Subcutaneous abdominal adipose tissue (tissue), 5 donors: ENCODE measurements at regions not wholly inside any gene's neighbourhood (a gene's known extent, or its start where the extent isn't known, plus 50 kb on each side); places are given as distances from the start of the nearest gene placed in this dataset.

Experiments
- H3K27ac ChIP-seq: one replicate; pipeline ENCODE4 v1.7.0; 2013; ENCODE audit warnings: low read depth, mild to moderate bottlenecking, inconsistent platforms, low read length, moderate library complexity
- H3K27me3 ChIP-seq, 5 donors: one replicate each; pipeline ENCODE4 v1.7.0; 2013; ENCODE audit warnings: low read length in 5 of 5, inconsistent platforms in 1 of 5; ENCODE audit not compliant: control insufficient read depth in 5 of 5, insufficient read depth in 4 of 5
- H3K36me3 ChIP-seq, 5 donors: one replicate each; pipeline ENCODE4 v1.7.0; 2013; ENCODE audit warnings: low read length in 5 of 5; ENCODE audit not compliant: control insufficient read depth in 5 of 5, insufficient read depth in 5 of 5
- H3K4me1 ChIP-seq, 5 donors: one replicate each; pipeline ENCODE4 v1.7.0; 2013; ENCODE audit warnings: low read length in 5 of 5, mild to moderate bottlenecking in 3 of 5, moderate library complexity in 1 of 5; ENCODE audit not compliant: control insufficient read depth in 5 of 5, insufficient read depth in 5 of 5
- H3K4me3 ChIP-seq, 5 donors: one replicate each; pipeline ENCODE4 v1.7.0; 2013; ENCODE audit warnings: low read length in 5 of 5, low read depth in 1 of 5
- H3K9ac ChIP-seq, 5 donors: one replicate each; pipeline ENCODE4 v1.7.0; 2013; ENCODE audit warnings: low read length in 5 of 5, mild to moderate bottlenecking in 4 of 5, moderate library complexity in 3 of 5
- H3K9me3 ChIP-seq, 5 donors: one replicate each; pipeline ENCODE4 v1.7.0; 2013; ENCODE audit warnings: low read length in 5 of 5; ENCODE audit not compliant: control insufficient read depth in 5 of 5
- donor health status: healthy.
- donor health status: healthy.
- donor health status: healthy.
- donor health status: healthy.
- donor health status: healthy.

- Histone ChIP-seq H3K27me3 (no peaks in the 10 kb centered on the region), H3K27ac (no peak overlapping the region), H3K4me3 (no peak overlapping the region), H3K36me3 (no peaks in the 10 kb centered on the region), H3K9ac (no peak overlapping the region), H3K4me1 (no peaks in the 10 kb centered on the region), H3K9me3 (peaks cover 2 to 24% (median 11%) of the 10 kb centered on the region in 5 donors)
Observed at GRCh38 chr3:163129287-163129686, 1632.7 kb downstream of the OTOL1 start.

DNA sequence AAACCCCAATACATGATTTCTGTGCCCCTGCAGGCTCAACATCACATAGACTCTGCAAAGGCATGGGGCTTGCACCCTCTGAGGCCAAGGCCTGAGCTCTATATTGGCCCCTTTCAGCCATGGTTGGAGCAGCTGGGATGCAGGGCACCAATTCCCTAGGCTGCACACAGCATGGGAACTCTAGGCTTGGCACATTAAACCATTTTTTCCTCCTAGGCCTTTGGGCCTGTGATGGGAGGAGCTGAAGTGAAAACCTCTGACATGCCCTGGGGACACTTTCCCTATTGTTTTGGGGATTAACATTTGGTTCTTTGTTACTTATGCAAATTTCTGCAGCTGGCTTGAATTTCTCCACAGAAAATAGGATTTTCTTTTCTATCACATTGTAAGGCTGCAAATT is 1629.5 kb downstream of the OTOL1 start:
- H3K4me1 ChIP-seq = no peaks in the 10 kb centered on the region
- no peak overlapping the region for H3K9ac ChIP-seq
- no peak overlapping the region for H3K4me3 ChIP-seq
- H3K27me3 ChIP-seq = no peaks in the 10 kb centered on the region
- no peak overlapping the region for H3K27ac ChIP-seq
- H3K9me3 ChIP-seq = peaks cover 2 to 19% (median 11%) of the 10 kb centered on the region in 5 donors
- H3K36me3 ChIP-seq = no peaks in the 10 kb centered on the region
